PC-3 (cell line): ENCODE measurements at regions not wholly inside any gene's neighbourhood (a gene's known extent, or its start where the extent isn't known, plus 50 kb on each side); places are given as distances from the start of the nearest gene placed in this dataset.

Source experiments
- CTCF ChIP-seq: fragments of 300-600 bp; sonication (generic); conservative IDR thresholded peaks from 2 replicates; pipeline ENCODE4 v1.5.1; 2017; ENCODE audit warnings: antibody characterized with exemption, low read depth, mild to moderate bottlenecking, low read length
- EZH2 ChIP-seq: fragments of 300-600 bp; sonication (generic); IDR thresholded peaks from one replicate; pipeline ENCODE4 v1.6.1; 2017; ENCODE audit warnings: antibody characterized with exemption, mild to moderate bottlenecking, low read length; ENCODE audit not compliant: unreplicated experiment
- EZH2phosphoT487 ChIP-seq: fragments of 300-600 bp; sonication (generic); IDR thresholded peaks from 2 replicates; pipeline ENCODE4 v1.6.1; 2018; ENCODE audit warnings: mild to moderate bottlenecking, antibody characterized with exemption, low read length, borderline replicate concordance

DNA sequence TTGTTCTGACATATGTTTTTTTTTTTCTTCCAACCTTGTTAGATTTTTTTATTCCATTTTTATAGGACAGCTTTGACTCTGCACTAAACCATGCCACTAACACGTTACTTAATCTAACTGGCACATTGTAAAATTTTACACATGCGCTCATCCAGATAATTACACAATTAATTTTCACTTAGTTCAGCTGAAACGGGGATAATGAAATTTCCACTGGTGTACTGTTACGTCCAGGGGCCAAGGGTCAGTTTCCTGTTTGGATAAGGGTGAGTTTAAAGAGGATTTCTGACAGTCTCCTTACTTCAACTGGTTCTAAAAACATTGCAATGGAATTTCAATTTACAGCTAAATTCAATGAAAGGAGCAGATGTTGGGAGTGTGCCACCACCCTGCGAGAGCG is 221.8 kb upstream of the CEP162 start:
- TF ChIP-seq CTCF (no peak), EZH2 (no peak), EZH2phosphoT487 (no peak)
